Kidney capillary endothelial cell (primary cell): ENCODE measurements at regions not wholly inside any gene's neighbourhood (a gene's known extent, or its start where the extent isn't known, plus 50 kb on each side); places are given as distances from the start of the nearest gene placed in this dataset.
"Not testable (repeated sequence)": the region's sequence is repeated elsewhere in the genome, so short reads cannot be mapped to it uniquely, and the experiment has no call there.

Experiments used
- DNase-seq: peaks from one replicate; pipeline ENCODE4 v3.0.0-alpha.2; 2018; ENCODE audit warnings: low spot score

DNA sequence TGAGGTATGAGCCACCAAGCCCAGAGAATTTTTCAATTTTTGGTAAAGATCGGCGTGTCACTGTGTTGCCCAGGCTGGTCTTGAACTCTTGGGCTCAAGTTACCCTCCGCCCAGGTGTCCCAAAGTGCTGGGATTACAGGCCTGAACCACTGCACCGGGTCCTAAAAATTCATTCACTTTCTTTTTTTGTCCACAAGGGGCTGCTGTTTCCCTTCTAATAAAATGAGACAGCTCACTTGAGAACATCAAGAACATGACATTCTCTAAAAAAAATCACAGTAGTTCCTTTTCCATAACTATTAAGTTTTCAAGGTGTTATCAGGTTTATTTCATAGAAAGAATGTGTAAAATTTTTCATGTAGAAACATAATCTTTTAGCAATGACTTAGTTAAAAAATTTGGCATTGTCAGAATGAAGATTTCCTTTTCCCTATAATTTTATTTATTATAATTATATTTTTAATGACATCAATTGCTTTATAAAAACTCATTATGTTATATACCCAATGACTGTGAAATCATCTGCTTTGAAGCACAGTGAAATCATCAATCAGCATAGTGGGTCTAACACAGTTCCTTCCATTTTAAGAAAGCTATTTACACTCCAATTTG, 1723.8 kb upstream of the DEFB115 start:
- DNase-seq: not testable (repeated sequence)

DNA sequence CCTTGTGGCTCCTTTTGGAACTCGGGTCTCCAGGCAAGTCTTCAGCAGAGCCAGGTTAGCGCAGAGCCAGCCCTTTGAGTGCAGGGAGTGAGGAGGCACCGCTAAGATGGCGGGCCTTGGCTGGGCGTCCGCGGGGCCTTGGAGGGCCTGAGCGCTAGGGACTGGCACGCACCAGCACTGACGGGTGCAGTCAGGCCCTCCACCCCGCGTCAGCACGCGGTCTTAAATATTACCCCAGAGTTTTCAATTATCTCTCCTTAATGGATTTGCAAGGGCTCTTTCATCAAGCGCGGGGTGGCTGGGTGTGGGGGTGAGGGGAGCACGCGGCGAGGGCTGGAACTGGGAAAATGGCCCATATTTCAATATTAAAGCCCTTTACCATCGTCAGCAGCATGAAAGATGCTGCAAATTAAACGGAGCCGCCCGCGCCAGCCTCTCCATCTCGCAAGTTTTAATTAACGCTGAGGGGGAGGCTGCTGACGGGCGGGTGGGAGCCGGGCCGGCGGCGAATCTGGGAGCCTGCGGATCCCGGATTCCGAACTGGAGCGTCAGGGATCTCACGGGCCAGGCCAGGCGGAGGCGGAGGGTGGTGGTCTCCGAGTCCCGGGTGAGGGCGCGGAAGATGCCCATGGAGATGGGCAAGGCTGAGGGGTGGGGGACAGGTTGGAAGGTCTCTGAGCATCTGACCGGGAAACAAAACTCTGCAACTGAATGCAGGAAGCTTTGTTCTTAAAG, 1690.4 kb upstream of the DEFB115 start:
- DNase-seq: not testable (repeated sequence)

DNA sequence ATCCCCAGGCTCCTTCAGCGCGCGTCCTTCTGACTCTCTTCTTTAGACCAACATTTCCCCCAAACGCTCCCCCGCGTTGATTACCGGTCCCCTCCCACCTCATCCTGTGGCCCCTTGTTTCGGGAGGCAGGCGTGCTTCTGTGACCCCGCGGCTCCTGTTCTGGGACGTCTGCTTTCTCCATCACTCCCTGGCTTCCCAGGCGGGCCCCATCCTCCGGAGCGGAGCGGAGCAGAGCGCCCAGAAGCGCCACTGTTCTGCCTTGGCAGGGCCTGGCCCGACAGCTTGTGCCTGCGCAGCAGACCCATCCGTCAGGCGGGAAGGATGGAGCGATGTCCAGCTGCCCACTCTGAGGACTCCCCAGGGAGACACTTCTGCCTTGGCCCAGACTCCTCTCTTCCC, 1689.8 kb upstream of the DEFB115 start:
- DNase-seq: not testable (repeated sequence)

- DNase-seq: not testable (repeated sequence)
Observed at GRCh38 chr20:29570126-29570525, 1687.3 kb upstream of the DEFB115 start.

DNA sequence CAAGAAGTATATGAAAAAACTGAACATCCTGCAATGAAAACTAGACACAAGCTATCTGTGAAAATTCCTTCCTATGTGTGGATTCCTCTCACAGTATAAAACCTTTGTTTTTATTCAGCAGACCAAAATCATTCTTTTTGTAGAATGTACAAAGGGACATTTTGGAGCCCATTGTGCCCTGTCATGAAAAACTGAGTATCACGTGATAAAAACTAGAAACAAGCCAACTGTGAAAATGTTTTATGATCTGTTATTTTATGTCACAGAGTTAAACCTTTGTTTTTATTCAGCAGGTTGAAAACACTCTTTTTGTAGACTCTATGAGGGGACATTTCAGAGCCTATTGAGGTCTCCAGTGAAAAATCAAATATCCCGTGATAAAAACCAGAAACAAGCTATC, 1667.9 kb upstream of the DEFB115 start:
- not testable (repeated sequence) for DNase-seq

- DNase-seq: not testable (repeated sequence)
Observed at GRCh38 chr20:29604163-29604562, 1653.3 kb upstream of the DEFB115 start.

DNA sequence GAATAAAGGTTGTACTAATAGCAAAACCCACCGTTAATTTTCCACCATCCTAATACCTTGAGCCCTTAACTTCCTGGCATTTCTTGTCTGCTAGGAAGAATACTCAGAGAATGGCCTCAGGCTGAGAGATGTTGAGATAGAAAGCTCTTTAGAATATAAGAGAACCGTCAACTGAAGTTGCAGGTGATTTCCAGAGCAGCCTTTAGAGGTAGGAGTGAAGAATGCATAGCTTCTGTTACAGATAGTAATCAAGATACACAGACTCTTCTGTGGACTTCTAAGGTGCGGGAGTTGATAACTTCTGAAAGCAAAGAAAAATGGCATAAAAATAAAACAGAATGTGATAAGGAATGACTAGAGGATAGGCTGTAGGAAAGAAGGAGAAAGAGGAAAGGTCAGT, 1651.3 kb upstream of the DEFB115 start:
- DNase-seq: not testable (repeated sequence)

GRCh38 chr20:29629395-29629794, 1628.1 kb upstream of the DEFB115 start:
- not testable (repeated sequence) for DNase-seq
